Endothelial cell of umbilical vein (primary cell): ENCODE measurements at regions not wholly inside any gene's neighbourhood (a gene's known extent, or its start where the extent isn't known, plus 50 kb on each side); places are given as distances from the start of the nearest gene placed in this dataset.

ENCODE experiments used
- BruUV-seq: library from RNA; stranded (reverse); fragments of 400-500 nt; replicated peaks from 2 replicates; lab custom pipeline; 2021; lab: Mats Ljungman, UMichigan
- CTCF ChIA-PET: fragments of 300-600, 350-600 bp; sonication (Branson Sonifier 250); formaldehyde crosslinking; loops from one replicate; lab custom pipeline; 2021; ENCODE audit warnings: antibody characterized with exemption, inconsistent platforms; lab: Charles Lee
- POLR2A ChIA-PET: fragments of 300-600, 350-600 bp; sonication (Branson Sonifier 250); formaldehyde crosslinking; loops from one replicate; lab custom pipeline; 2021; ENCODE audit warnings: antibody characterized with exemption, inconsistent platforms; lab: Charles Lee
- DNase-seq: peaks from one replicate; pipeline ENCODE4 v3.0.0-alpha.2; 2011; ENCODE audit warnings: low read depth, low spot score
- FAIRE-seq: peaks from 2 replicates; lab custom pipeline; 2011; peaks lifted over from hg19 to GRCh38; lab: Jason Lieb, UNC
- H2AFZ ChIP-seq: 2 replicates; pipeline ENCODE4 v1.6.0; 2012; ENCODE audit warnings: low read depth, low read length, control low read depth, inconsistent platforms
- H3K27ac ChIP-seq: 2 replicates; pipeline ENCODE4 v1.5.1; 2011; ENCODE audit warnings: low read depth, mild to moderate bottlenecking, control low read depth, low read length, moderate library complexity; ENCODE audit not compliant: insufficient read depth
- H3K27me3 ChIP-seq, 2 experiments: 2 replicates each; pipeline versions ENCODE4 v1.6.0 to v1.6.1; 2011; ENCODE audit warnings: low read length in 2 of 2, mixed read lengths in 1 of 2; ENCODE audit not compliant: control insufficient read depth in 2 of 2, insufficient read depth in 2 of 2
- H3K36me3 ChIP-seq, 2 experiments: 2 replicates in 1 of 2; 3 replicates in 1 of 2; pipeline ENCODE4 v1.5.1; 2011; ENCODE audit warnings: low read length in 2 of 2, mild to moderate bottlenecking in 1 of 2, moderate library complexity in 1 of 2; ENCODE audit not compliant: control insufficient read depth in 2 of 2, insufficient read depth in 2 of 2; ENCODE audit errors: extremely low read depth in 1 of 2
- H3K4me1 ChIP-seq: 3 replicates; pipeline ENCODE4 v1.5.1; 2011; ENCODE audit warnings: mild to moderate bottlenecking, low read length; ENCODE audit not compliant: control insufficient read depth, insufficient read depth; ENCODE audit errors: extremely low read depth
- H3K4me2 ChIP-seq: 2 replicates; pipeline ENCODE4 v1.6.1; 2011; ENCODE audit warnings: low read length, control low read depth, mixed read lengths; ENCODE audit not compliant: insufficient read depth
- H3K4me3 ChIP-seq, 3 experiments: fragments of 200-600 bp in 1 of 3; sonication (generic), shearing (Covaris generic) in 1 of 3; replicated peaks in 1 of 3; 2 replicates each; pipeline ENCODE4 v1.5.1; 2011 to 2016; ENCODE audit warnings: control low read depth in 3 of 3, low read length in 3 of 3, mild to moderate bottlenecking in 2 of 3, inconsistent platforms in 1 of 3, low read depth in 1 of 3, moderate library complexity in 1 of 3; ENCODE audit not compliant: insufficient read depth in 1 of 3
- H3K79me2 ChIP-seq: 2 replicates; pipeline ENCODE4 v1.6.0; 2012; ENCODE audit warnings: low read length, inconsistent platforms; ENCODE audit not compliant: control insufficient read depth, insufficient read depth
- H3K9ac ChIP-seq: replicated peaks from 2 replicates; pipeline ENCODE3; 2011; ENCODE audit warnings: low read length, control low read depth; ENCODE audit not compliant: insufficient read depth; ENCODE audit errors: extremely low read depth
- H3K9me1 ChIP-seq: replicated peaks from 3 replicates; pipeline ENCODE4 v1.6.0; 2011; ENCODE audit warnings: mild to moderate bottlenecking, low read length; ENCODE audit not compliant: control insufficient read depth, insufficient read depth; ENCODE audit errors: extremely low read depth
- H3K9me3 ChIP-seq: replicated peaks from 2 replicates; pipeline ENCODE4 v1.5.1; 2012; ENCODE audit warnings: low read length, inconsistent platforms; ENCODE audit not compliant: control insufficient read depth, insufficient read depth
- H4K20me1 ChIP-seq: replicated peaks from 2 replicates; pipeline ENCODE3; 2011; ENCODE audit warnings: mild to moderate bottlenecking, low read length; ENCODE audit not compliant: control insufficient read depth, insufficient read depth; ENCODE audit errors: extremely low read depth
- CTCF ChIP-seq, 2 donors: IDR thresholded peaks; 1 replicate in 1 of 2; 2 replicates in 1 of 2; pipeline ENCODE4 v1.5.1; 2011; ENCODE audit warnings: low read length in 2 of 2, mild to moderate bottlenecking in 2 of 2, moderate library complexity in 2 of 2, control low read depth in 1 of 2, inconsistent platforms in 1 of 2, low read depth in 1 of 2; ENCODE audit not compliant: insufficient read depth in 1 of 2; ENCODE audit errors: extremely low read depth in 1 of 2
- EZH2 ChIP-seq: IDR thresholded peaks from 2 replicates; pipeline ENCODE4 v1.6.1; 2012; ENCODE audit warnings: borderline replicate concordance, low read depth, mild to moderate bottlenecking, moderate library complexity, low read length, inconsistent platforms; ENCODE audit not compliant: severe bottlenecking
- FOS ChIP-seq: IDR thresholded peaks from 2 replicates; pipeline ENCODE4 v1.6.1; 2011; ENCODE audit warnings: mild to moderate bottlenecking, low read length, moderate library complexity, borderline replicate concordance; ENCODE audit not compliant: insufficient read depth
- GATA2 ChIP-seq: IDR thresholded peaks from 2 replicates; pipeline ENCODE4 v1.7.0; 2011; ENCODE audit warnings: low read depth, mild to moderate bottlenecking, moderate library complexity, mixed read lengths, low read length; ENCODE audit not compliant: insufficient read length, insufficient read depth
- JUN ChIP-seq: IDR thresholded peaks from 2 replicates; pipeline ENCODE4 v1.6.1; 2011; ENCODE audit warnings: borderline replicate concordance, low read depth; ENCODE audit not compliant: insufficient read length, insufficient read depth
- MAX ChIP-seq: IDR thresholded peaks from 2 replicates; pipeline ENCODE4 v1.6.1; 2011; ENCODE audit not compliant: insufficient read depth, insufficient read length
- MYC ChIP-seq: IDR thresholded peaks from one replicate; pipeline ENCODE4 v1.6.1; 2011; ENCODE audit warnings: mild to moderate bottlenecking, low read depth, low read length
- POLR2A ChIP-seq: IDR thresholded peaks from 2 replicates; pipeline ENCODE4 v1.6.1; 2012; ENCODE audit warnings: low read depth, mild to moderate bottlenecking, control low read depth, low read length
- POLR2AphosphoS5 ChIP-seq: IDR thresholded peaks from 2 replicates; pipeline ENCODE4 v1.6.1; 2012; ENCODE audit warnings: low read depth, mild to moderate bottlenecking, control low read depth, low read length, moderate library complexity; ENCODE audit not compliant: insufficient read depth
- dilution Hi-C: fragments of 300-500 bp; cut with MboI; formaldehyde crosslinking; loops from one replicate; pipeline ENCODE4 v1.15.0; 2019; ENCODE audit warnings: low sequenced_read_pairs; ENCODE audit not compliant: extremely low pct_ligation_motif_present
- intact Hi-C: fragments of 100-400 bp; cut with micrococcal nuclease; formaldehyde crosslinking; loops from one replicate; pipeline ENCODE4 v1.10.0; 2022

GRCh38 chr19:41511628-41512027 is 64.3 kb upstream of the CEACAM21 start:
- Histone ChIP-seq H3K27me3 (peaks cover 29 to 58% of the 10 kb centered on the region in 2 experiments), H3K27ac (no peak overlapping the region), H3K9me3 (no peaks in the 10 kb centered on the region), H3K79me2 (no peaks in the 10 kb centered on the region), H4K20me1 (no peaks in the 10 kb centered on the region), H3K36me3 (no peaks in the 10 kb centered on the region), H2AFZ (no peak overlapping the region), H3K4me3 (no peak overlapping the region), H3K9me1 (no peaks in the 10 kb centered on the region), H3K9ac (no peak overlapping the region), H3K4me1 (no peaks in the 10 kb centered on the region), H3K4me2 (no peak overlapping the region)
- intact Hi-C loops (no loop called here), dilution Hi-C loops (no loop called here)
- POLR2A ChIA-PET = no interaction called here
- TF ChIP-seq CTCF (IDR thresholded peaks at IDR 0.05; ENCODE audit: extremely low read depth in 1 of 2, insufficient read depth in 1 of 2, low read depth in 1 of 2, low read length in 2 of 2) (no peak), FOS (no peak), MYC (no peak), JUN (no peak), EZH2 (no peak), POLR2A (no peak), MAX (no peak), POLR2AphosphoS5 (no peak), GATA2 (no peak)
- BruUV-seq = no TSS peak
- CTCF ChIA-PET = no interaction called here
- FAIRE-seq = no peak
- no peak for DNase-seq
